CD4-positive, alpha-beta T cell treated with Interleukin-17A for 1 hour (primary cell): ENCODE measurements at regions not wholly inside any gene's neighbourhood (a gene's known extent, or its start where the extent isn't known, plus 50 kb on each side); places are given as distances from the start of the nearest gene placed in this dataset.
"Not testable (repeated sequence)": the region's sequence is repeated elsewhere in the genome, so short reads cannot be mapped to it uniquely, and the experiment has no call there.

Experiments
- DNase-seq: peaks from one replicate; pipeline ENCODE4 v3.0.0-alpha.2; 2020

- DNase-seq, result no peak
Observed at GRCh38 chr7:131627735-131628190, 71.3 kb upstream of the PODXL start.

GRCh38 chr7:131626643-131627042 lies 70.2 kb upstream of the PODXL start:
- DNase-seq, result no peak

- DNase-seq, result no peak
Observed at GRCh38 chr7:131625817-131626372, 69.5 kb upstream of the PODXL start.

GRCh38 chr7:131625345-131625744 lies 68.9 kb upstream of the PODXL start:
- DNase-seq, result not testable (repeated sequence)

GRCh38 chr7:131624536-131624935 lies 68.1 kb upstream of the PODXL start:
- no peak for DNase-seq

- no peak for DNase-seq
Observed at GRCh38 chr7:131623154-131623553, 66.7 kb upstream of the PODXL start.

- no peak for DNase-seq
Observed at GRCh38 chr7:131621652-131622051, 65.2 kb upstream of the PODXL start.

GRCh38 chr7:131620673-131621609 lies 64.5 kb upstream of the PODXL start:
- no peak for DNase-seq

- DNase-seq, result no peak
Observed at GRCh38 chr7:131619336-131620305, 63.2 kb upstream of the PODXL start.

- DNase-seq, result no peak
Observed at GRCh38 chr7:131618391-131618790, 62.0 kb upstream of the PODXL start.

- no peak for DNase-seq
Observed at GRCh38 chr7:131616487-131617200, 60.2 kb upstream of the PODXL start.

GRCh38 chr7:131613909-131614308 lies 57.5 kb upstream of the PODXL start:
- no peak for DNase-seq

- DNase-seq, result no peak
Observed at GRCh38 chr7:131610007-131610406, 53.6 kb upstream of the PODXL start.

GRCh38 chr7:131608116-131608500 lies 51.7 kb upstream of the PODXL start:
- no peak for DNase-seq

- no peak for DNase-seq
Observed at GRCh38 chr7:131607291-131608115, 51.1 kb upstream of the PODXL start.

- DNase-seq, result no peak
Observed at GRCh38 chr7:131606346-131607290, 50.2 kb upstream of the PODXL start.
